ENCODE measurements at regions not wholly inside any gene's neighbourhood (a gene's known extent, or its start where the extent isn't known, plus 50 kb on each side); places are given as distances from the start of the nearest gene placed in this dataset.

GRCh38 chr1:214823311-214824117 is 220.5 kb downstream of the CENPF start:
- CTCF ChIA-PET (ENCODE audit: partially characterized antibody) = interaction anchor here (0.7 to 3.2 kb wide), 13 partner anchors 10 to 661 kb away, joined by 3 to 12 read pairs (median 4); no protein-coding TSS in a partner anchor
- DNase-seq (ENCODE audit: low read depth in 1 of 2, low spot score in 2 of 2) = peak in 1 of 2 experiments; percentile 65
- peak overlapping the region; percentile 81; the same call in 1 of the 2 replicates for H2AFZ ChIP-seq (ENCODE audit: low read length)
- TF ChIP-seq SP2 (IDR thresholded peaks at IDR 0.05; ENCODE audit: low read length) = no peak
- peak in 1 of 2 experiments; percentile 45; a peak in 3 of 4 replicates for TF ChIP-seq RAD21 (IDR thresholded peaks at IDR 0.05 in 1 of 2, conservative IDR thresholded peaks at IDR 0.05 in 1 of 2; ENCODE audit: low read depth in 2 of 2, low read length in 2 of 2)
- TF ChIP-seq MAX (IDR thresholded peaks at IDR 0.05) = no peak
- TF ChIP-seq CTCF (IDR thresholded peaks at IDR 0.05; ENCODE audit: control extremely low read depth in 1 of 3, insufficient read depth in 1 of 3, low read depth in 1 of 3, low read length in 3 of 3) = peak; percentile 27 to 39 (median 34); a peak in 3 of 4 replicates
- no peak for TF ChIP-seq EZH2 (IDR thresholded peaks at IDR 0.05; ENCODE audit: low read depth, low read length, severe bottlenecking)
- TF ChIP-seq CEBPB (IDR thresholded peaks at IDR 0.05; ENCODE audit: low read depth, low read length) = no peak
- TF ChIP-seq SUZ12 (IDR thresholded peaks at IDR 0.05; ENCODE audit: low read length) = no peak
- no peak for TF ChIP-seq POLR2A (IDR thresholded peaks at IDR 0.05; ENCODE audit: control extremely low read depth in 1 of 2, low read depth in 2 of 2, low read length in 2 of 2)
- TF ChIP-seq NRF1 (IDR thresholded peaks at IDR 0.05; ENCODE audit: low read depth, low read length) = no peak

More at GRCh38 chr1:214823311-214824117, 220.5 kb downstream of the CENPF start:
- Histone ChIP-seq H2BK15ac (ENCODE audit: low read length) (no peak overlapping the region), H3K4me3 (ENCODE audit: extremely low read depth in 1 of 4, insufficient read depth in 2 of 4, low read depth in 3 of 4, low read length in 4 of 4) (no peak overlapping the region), H4K5ac (ENCODE audit: insufficient read length, low read depth, low read length) (no peak overlapping the region), H4K91ac (replicated peaks; ENCODE audit: insufficient read length, low read length) (no peak overlapping the region), H3K79me1 (ENCODE audit: low read depth, low read length) (no peaks in the 10 kb centered on the region), H3K14ac (ENCODE audit: insufficient read length) (no peak overlapping the region), H4K8ac (ENCODE audit: extremely low read depth, insufficient read depth, low read length) (peak overlapping the region; percentile 15; the same call in 1 of the 2 replicates), H3K9me3 (ENCODE audit: insufficient read depth in 2 of 2, low read depth in 1 of 2, low read length in 1 of 2) (peaks cover 0 to 10% of the 10 kb centered on the region in 2 experiments; a peak in 1 of 4 replicates), H3K27me3 (replicated peaks in 1 of 4; ENCODE audit: control insufficient read depth in 3 of 4, extremely low read depth in 1 of 4, insufficient read depth in 3 of 4, low read length in 3 of 4) (no peaks in the 10 kb centered on the region), H2BK20ac (ENCODE audit: low read length) (no peak overlapping the region), H3K23me2 (ENCODE audit: low read depth, low read length) (no peaks in the 10 kb centered on the region), H3K27ac (ENCODE audit: low read depth, low read length) (no peak overlapping the region), H3K23ac (ENCODE audit: insufficient read length) (no peak overlapping the region), H2BK120ac (replicated peaks; ENCODE audit: low read depth, low read length) (no peak overlapping the region), H3K56ac (replicated peaks; ENCODE audit: insufficient read length, low read depth, low read length) (no peak overlapping the region), H2BK5ac (ENCODE audit: low read depth, low read length) (no peak overlapping the region), H3K4ac (replicated peaks; ENCODE audit: insufficient read length, low read depth, low read length) (no peak overlapping the region), H2AK5ac (ENCODE audit: low read depth, low read length) (no peak overlapping the region), H2BK12ac (ENCODE audit: low read depth, low read length) (no peak overlapping the region), H3K79me2 (ENCODE audit: control insufficient read depth in 1 of 2, insufficient read depth in 2 of 2, low read length in 2 of 2) (no peaks in the 10 kb centered on the region), H3K4me1 (replicated peaks in 1 of 4; ENCODE audit: control insufficient read depth in 3 of 4, insufficient read depth in 4 of 4, low read length in 3 of 4) (no peaks in the 10 kb centered on the region), H3K4me2 (ENCODE audit: insufficient read depth in 1 of 2, low read depth in 2 of 2, low read length in 2 of 2) (no peak overlapping the region), H3K36me3 (ENCODE audit: control insufficient read depth in 2 of 4, insufficient read depth in 4 of 4, low read length in 3 of 4) (no peaks in the 10 kb centered on the region), H3K9ac (replicated peaks in 1 of 4; ENCODE audit: extremely low read depth in 1 of 4, low read depth in 3 of 4, low read length in 3 of 4) (no peak overlapping the region), H3K18ac (ENCODE audit: extremely low read depth, low read length) (no peak overlapping the region), H4K20me1 (replicated peaks in 1 of 2; ENCODE audit: control insufficient read depth in 1 of 2, insufficient read depth in 2 of 2, low read length in 2 of 2) (no peaks in the 10 kb centered on the region)
- POLR2A ChIA-PET (ENCODE audit: partially characterized antibody) = interaction anchor here (0.6 kb wide), 1 partner anchor 259 kb away, joined by 3 read pairs; no protein-coding TSS in a partner anchor
- no peak for FAIRE-seq
- 92% methylated on average over 21 of the region's 21 CpGs; no CpG with 5 or more reads in 1 of the 2 experiments for WGBS, 2 experiments (ENCODE audit: extremely low coverage in 1 of 2, insufficient coverage in 1 of 2, insufficient read length in 1 of 2, insufficient replicate concordance in 2 of 2, low coverage in 1 of 2, low lambda C conversion rate in 2 of 2, missing lambda C conversion rate in 1 of 2)
